Sigmoid colon (tissue), 6 donors: ENCODE measurements at regions not wholly inside any gene's neighbourhood (a gene's known extent, or its start where the extent isn't known, plus 50 kb on each side); places are given as distances from the start of the nearest gene placed in this dataset.
"Not testable (repeated sequence)": the region's sequence is repeated elsewhere in the genome, so short reads cannot be mapped to it uniquely, and the experiment has no call there.

Experiments
- DNase-seq: peaks from one replicate; pipeline ENCODE4 v3.0.0-alpha.2; 2019
- H3K27ac ChIP-seq, 4 donors: fragments of 200-600 bp; sonication (generic); one replicate each; pipeline ENCODE4 v1.5.1; 2016 to 2019; ENCODE audit warnings: mild to moderate bottlenecking in 1 of 4
- H3K27me3 ChIP-seq, 3 donors: fragments of 200-600 bp; sonication (generic); one replicate each; pipeline ENCODE4 v1.5.1; 2019; ENCODE audit warnings: mild to moderate bottlenecking in 1 of 3
- H3K36me3 ChIP-seq, 4 donors: fragments of 200-600 bp; sonication (generic); one replicate each; pipeline ENCODE4 v1.5.1; 2016 to 2019
- H3K4me1 ChIP-seq, 4 donors: fragments of 200-600 bp; sonication (generic); one replicate each; pipeline ENCODE4 v1.5.1; 2017 to 2019
- H3K4me3 ChIP-seq, 4 donors: fragments of 200-600 bp; sonication (generic); one replicate each; pipeline ENCODE4 v1.5.1; 2017 to 2019; ENCODE audit warnings: mild to moderate bottlenecking in 2 of 4, moderate library complexity in 1 of 4
- H3K9me3 ChIP-seq, 4 donors: fragments of 200-600 bp in 3 of 4; sonication (generic) in 3 of 4; one replicate each; pipeline versions ENCODE4 v1.5.1 to v1.6.1; 2013 to 2019
- EP300 ChIP-seq, 4 donors: sonication (generic); formaldehyde crosslinking; IDR thresholded peaks; one replicate each; pipeline ENCODE4 v1.6.1; 2017; ENCODE audit warnings: antibody characterized with exemption in 4 of 4
- POLR2A ChIP-seq, 2 donors: fragments of 450-650 bp; IDR thresholded peaks; one replicate each; pipeline ENCODE4 v1.6.1; 2016; ENCODE audit warnings: antibody characterized with exemption in 2 of 2, mild to moderate bottlenecking in 2 of 2, moderate library complexity in 2 of 2
- POLR2AphosphoS5 ChIP-seq, 4 donors: sonication (generic); formaldehyde crosslinking; IDR thresholded peaks; one replicate each; pipeline ENCODE4 v1.6.1; 2017; ENCODE audit warnings: antibody characterized with exemption in 4 of 4
- WGBS, 2 donors: extraction: QIAGEN DNeasy Blood & Tissue Kit; methylation state at CpG; one replicate each; pipeline ENCODE4 v1.1.7; 2013; 5-methylcytosine and 5-hydroxymethylcytosine counted together
- intact Hi-C: fragments of 100-400 bp; cut with DNase I; formaldehyde crosslinking; loops from one replicate; pipeline ENCODE4 v1.15.1; 2023
- TF ChIP-seq, protein P1 (sequence below), 4 experiments: fragments of 450-650 bp in 3 of 4; fragments of 200-600 bp in 1 of 4; IDR thresholded peaks; one replicate each; pipeline ENCODE4 v1.5.1; 2016 to 2019; ENCODE audit warnings: antibody characterized with exemption in 4 of 4, mild to moderate bottlenecking in 3 of 4, moderate library complexity in 2 of 4
- donor health status: healthy with polysubstance abuse.
- donor health status: healthy.

DNA sequence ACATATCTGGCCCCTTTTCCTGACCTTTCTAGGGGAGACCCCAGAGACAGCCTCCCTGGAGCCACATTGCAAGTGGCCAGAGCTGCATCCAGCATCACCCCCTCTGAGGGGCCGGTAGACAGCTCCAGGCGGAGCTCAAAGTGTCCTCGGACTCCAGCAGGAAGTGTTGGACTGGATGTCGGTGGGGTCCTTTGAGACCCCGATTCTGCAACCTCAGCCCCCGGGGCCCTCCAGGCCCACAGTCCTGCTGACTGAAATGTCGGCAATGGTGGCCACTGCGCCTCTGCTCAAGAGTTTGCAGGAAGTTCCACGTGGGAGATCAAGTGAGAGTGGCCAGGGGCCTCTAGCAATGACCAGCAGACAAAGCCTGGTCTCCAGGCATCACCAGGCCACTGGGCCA lies 115.9 kb upstream of the FOXD4L5 start:
- Histone ChIP-seq H3K36me3 (no peaks in the 10 kb centered on the region), H3K27me3 (no peaks in the 10 kb centered on the region), H3K4me1 (no peaks in the 10 kb centered on the region), H3K9me3 (peaks cover 0 to 5% (median 0%) of the 10 kb centered on the region in 4 donors), H3K4me3 (no peak overlapping the region), H3K27ac (no peak overlapping the region)
- intact Hi-C loops: no loop called here
- WGBS, 2 donors: 86 to 87% methylated on average over 9 of the region's 9 CpGs
- TF ChIP-seq EP300 (IDR thresholded peaks at IDR 0.05) (no peak), POLR2AphosphoS5 (IDR thresholded peaks at IDR 0.05) (no peak), POLR2A (IDR thresholded peaks at IDR 0.05) (no peak)
- TF ChIP-seq, protein P1, sequence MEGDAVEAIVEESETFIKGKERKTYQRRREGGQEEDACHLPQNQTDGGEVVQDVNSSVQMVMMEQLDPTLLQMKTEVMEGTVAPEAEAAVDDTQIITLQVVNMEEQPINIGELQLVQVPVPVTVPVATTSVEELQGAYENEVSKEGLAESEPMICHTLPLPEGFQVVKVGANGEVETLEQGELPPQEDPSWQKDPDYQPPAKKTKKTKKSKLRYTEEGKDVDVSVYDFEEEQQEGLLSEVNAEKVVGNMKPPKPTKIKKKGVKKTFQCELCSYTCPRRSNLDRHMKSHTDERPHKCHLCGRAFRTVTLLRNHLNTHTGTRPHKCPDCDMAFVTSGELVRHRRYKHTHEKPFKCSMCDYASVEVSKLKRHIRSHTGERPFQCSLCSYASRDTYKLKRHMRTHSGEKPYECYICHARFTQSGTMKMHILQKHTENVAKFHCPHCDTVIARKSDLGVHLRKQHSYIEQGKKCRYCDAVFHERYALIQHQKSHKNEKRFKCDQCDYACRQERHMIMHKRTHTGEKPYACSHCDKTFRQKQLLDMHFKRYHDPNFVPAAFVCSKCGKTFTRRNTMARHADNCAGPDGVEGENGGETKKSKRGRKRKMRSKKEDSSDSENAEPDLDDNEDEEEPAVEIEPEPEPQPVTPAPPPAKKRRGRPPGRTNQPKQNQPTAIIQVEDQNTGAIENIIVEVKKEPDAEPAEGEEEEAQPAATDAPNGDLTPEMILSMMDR (IDR thresholded peaks at IDR 0.05): no peak
- peak; percentile 52 for DNase-seq

DNA sequence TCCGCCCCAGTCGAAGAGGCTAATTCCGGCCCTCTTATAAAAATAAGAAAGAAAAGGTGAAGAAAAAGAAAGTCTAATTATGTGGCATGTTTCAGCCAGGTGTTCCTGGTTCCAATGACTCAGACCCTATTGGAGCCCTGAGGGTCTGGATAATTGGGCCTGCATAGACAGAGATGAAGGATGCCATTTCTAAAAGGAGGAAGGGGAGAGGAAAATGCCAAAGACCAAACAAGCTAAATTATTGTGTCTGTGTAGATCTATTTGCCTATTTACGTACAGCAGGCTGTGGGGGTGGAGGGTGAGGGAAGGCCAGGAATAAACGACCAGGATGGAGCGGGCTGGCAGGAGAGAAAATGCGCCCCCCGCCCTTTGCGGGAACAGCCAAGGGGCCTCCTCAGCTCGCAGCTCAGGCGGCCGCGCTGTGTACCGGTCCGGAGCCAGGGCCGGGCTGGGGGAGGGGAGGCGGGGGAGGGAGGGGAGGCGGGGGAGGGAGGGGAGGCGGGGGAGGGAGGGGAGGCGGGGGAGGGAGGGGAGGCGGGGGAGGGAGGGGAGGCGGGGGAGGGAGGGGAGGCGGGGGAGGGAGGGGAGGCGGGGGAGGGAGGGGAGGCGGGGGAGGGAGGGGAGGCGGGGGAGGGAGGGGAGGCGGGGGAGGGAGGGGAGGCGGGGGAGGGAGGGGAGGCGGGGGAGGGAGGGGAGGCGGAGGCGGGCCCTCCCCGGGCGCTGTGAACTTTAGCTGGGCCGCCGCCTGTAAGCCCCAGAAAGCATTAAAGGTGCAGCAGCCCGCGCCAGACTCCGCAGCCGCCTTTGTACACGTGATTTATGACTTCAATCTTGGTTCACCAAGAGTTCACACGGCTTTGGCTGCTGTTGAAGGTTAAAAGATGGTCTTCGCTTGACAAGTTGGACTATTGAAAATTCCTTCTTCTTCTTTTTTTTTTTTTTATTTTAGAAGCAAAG lies 113.0 kb upstream of the FOXD4L5 start:
- H3K27ac ChIP-seq, H3K9me3 ChIP-seq, H3K4me1 ChIP-seq, intact Hi-C loops, H3K36me3 ChIP-seq, H3K27me3 ChIP-seq, H3K4me3 ChIP-seq: not testable (repeated sequence)
- DNase-seq: peak; percentile 47
- 88 to 92% methylated on average over 28 to 30 of the region's 42 CpGs for WGBS, 2 donors

DNA sequence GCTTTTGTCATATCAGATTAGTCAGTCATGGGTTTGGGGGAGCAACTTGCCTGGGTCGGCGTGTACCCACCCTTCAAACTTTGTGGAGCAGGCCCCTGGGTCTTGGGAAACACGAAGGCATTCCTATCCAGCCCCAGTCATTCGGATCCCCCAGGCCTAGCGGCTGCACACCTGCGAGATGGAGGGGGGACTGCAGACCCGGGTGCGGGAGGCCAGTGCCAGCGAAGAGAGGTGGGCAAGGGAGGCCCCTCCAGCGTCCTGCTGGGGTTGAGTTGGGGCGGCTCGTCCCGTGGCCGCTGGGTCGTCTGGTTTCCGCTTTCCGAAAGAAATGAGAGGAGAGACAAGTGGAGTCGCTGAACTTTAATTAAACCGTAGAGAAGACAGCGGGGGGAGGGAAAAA lies 112.2 kb upstream of the FOXD4L5 start:
- H3K27me3 ChIP-seq, intact Hi-C loops, H3K4me3 ChIP-seq, H3K4me1 ChIP-seq, H3K9me3 ChIP-seq, H3K27ac ChIP-seq, H3K36me3 ChIP-seq: not testable (repeated sequence)
- 89 to 93% methylated on average over 20 of the region's 20 CpGs for WGBS, 2 donors
- peak; percentile 38 for DNase-seq

DNA sequence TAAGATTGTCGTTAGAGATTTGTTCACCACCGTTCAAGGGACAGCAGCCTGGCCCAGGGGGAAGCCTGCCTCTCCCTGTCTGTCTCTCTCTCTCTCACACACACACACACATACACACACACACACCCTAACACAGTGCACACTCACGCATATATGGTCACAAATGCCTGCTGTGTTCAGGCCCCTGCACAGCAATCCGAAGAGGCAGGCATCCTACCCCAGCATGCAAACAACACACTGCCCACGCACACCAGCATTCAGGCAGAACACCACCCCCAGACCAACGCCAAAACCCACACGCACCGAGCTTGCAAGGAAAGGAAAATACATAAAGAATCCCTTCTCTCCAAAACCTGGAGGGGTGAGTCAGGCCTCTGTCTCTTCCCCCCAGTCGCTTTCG lies 111.6 kb upstream of the FOXD4L5 start:
- H3K4me1 ChIP-seq, H3K27ac ChIP-seq, H3K27me3 ChIP-seq, DNase-seq, H3K36me3 ChIP-seq, H3K4me3 ChIP-seq, intact Hi-C loops, H3K9me3 ChIP-seq: not testable (repeated sequence)
- 73 to 87% methylated on average over 9 of the region's 10 CpGs for whole genome bisulfite sequencing, 2 donors

DNA sequence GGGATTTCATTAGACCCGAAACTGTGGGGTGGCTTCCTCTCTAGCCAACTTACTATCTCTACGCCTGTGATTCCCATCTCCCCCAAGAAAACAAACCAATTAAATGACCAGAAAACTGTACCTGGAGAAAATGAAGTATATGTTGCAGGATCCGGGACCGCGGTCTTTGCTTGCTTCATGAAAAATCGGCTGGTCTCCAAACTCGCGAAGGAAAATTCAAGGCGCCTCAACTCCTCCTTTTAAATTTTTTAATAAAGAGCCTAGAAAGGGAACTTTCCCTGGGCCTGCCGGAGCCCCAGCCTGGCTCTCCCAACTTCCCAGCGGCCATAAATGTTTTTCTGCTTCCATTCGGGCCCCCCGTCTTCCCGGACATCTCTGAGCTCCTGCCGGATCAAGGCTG lies 110.8 kb upstream of the FOXD4L5 start:
- intact Hi-C loops, H3K4me3 ChIP-seq, H3K36me3 ChIP-seq, H3K9me3 ChIP-seq, H3K27me3 ChIP-seq, H3K4me1 ChIP-seq: not testable (repeated sequence)
- peak overlapping the region in 1 of 4 donors; percentile 42 for H3K27ac ChIP-seq
- DNase-seq: peak; percentile 34
- WGBS, 2 donors: 90 to 91% methylated on average over 14 of the region's 15 CpGs

DNA sequence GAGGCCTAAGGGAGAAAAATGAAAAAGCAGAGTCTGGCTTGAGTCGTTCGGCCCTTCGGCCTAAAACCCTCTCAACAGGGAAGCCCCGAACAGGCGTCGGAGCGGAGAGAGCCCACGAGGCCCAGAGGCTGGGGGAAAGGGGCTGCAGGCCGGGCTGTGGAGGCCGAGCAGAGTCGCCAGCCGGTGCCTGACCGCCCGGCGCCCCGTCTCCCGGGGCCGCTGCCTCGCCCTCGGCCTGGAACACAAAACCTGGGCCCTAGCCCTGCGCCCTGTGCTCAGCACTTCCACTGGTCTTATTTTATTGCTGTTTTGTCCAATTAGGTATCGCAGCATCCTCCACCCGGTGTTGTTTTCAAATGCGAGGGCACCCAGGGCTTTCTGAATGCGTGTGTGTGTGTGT lies 110.1 kb upstream of the FOXD4L5 start:
- H3K9me3 ChIP-seq, H3K36me3 ChIP-seq, H3K4me1 ChIP-seq, H3K27me3 ChIP-seq, intact Hi-C loops, H3K4me3 ChIP-seq, H3K27ac ChIP-seq: not testable (repeated sequence)
- peak; percentile 20 for DNase-seq
- 89% methylated on average over 20 to 23 of the region's 25 CpGs for WGBS, 2 donors

DNA sequence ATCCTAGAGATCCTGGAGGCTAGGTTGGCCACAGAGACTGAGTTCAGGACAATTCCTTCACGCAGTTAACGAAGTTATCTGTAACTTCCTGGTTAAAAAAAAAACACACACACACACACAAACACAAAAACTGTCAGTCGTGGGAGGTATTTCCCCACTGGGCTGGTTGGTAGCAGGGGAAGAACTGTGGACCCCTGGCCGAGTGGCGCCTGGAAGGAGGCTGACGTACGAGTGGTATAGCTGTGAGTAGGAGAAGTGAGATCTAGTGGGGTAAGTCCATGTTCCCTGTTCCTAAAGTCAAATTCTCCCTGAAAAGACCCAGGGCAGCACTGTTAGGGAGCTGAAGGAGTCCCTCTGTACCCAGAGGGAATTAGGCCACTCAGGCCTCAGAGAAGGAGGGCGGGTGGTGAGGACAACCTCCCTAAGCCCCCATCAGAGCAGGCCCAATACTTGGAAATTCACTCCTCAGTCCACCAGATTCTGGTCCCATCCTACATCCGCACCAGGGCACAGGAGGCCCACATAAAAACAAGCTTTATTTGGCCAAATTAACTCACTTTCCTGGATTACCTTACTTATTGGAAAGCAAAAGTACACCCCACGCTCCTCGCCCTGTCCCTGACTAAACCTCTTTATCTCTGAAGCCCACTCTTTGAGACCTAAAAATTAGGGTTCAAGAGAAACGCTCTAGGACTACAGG lies 108.3 kb upstream of the FOXD4L5 start:
- DNase-seq: peak; percentile 14
- H3K4me3 ChIP-seq, H3K27ac ChIP-seq, H3K4me1 ChIP-seq, H3K9me3 ChIP-seq, H3K36me3 ChIP-seq, H3K27me3 ChIP-seq, intact Hi-C loops: not testable (repeated sequence)
- WGBS, 2 donors: 82 to 84% methylated on average over 12 of the region's 12 CpGs

DNA sequence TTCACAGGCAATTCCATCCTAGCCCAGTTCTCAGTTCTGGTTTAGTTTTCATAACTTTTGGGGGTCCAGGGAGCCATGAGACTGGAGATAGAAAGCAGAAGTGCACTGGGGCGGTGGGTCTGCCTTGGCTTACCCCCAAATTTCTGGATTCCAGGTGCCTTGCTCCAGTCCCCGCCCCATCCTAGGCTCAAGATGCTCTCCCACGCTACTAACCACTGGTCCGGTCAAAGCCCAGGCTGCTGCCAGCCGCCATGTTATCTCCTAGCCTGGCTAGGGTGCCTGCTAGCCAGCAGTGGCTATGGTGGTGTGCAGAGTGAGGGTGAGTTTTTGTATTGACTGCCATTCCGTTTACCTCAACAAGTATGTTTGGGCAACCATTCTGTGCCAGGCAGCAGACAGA lies 107.6 kb upstream of the FOXD4L5 start:
- H3K4me3 ChIP-seq, H3K27ac ChIP-seq, intact Hi-C loops, H3K27me3 ChIP-seq, H3K4me1 ChIP-seq, H3K36me3 ChIP-seq, H3K9me3 ChIP-seq: not testable (repeated sequence)
- peak; percentile 4 for DNase-seq
- WGBS, 2 donors: 75 to 76% methylated on average over 5 of the region's 6 CpGs

DNA sequence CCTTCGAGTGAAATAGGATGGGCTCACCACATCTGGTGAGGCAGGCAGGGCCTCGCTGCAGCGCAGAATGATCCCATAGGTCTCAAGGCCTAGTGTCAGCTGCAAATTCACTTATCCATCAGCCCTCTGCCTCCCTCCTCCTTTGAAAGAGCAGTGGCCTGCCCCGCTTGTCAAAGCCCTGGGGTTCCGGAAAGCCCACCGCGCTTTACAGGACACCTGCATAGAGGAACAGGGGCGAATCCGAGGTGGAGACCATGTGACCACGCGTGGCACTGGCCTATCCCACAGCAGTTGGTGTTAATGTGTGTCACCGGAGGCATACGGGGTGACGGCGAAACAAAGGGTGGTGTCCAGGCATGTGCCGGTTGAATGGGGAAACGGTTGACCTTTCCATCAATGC lies 104.7 kb upstream of the FOXD4L5 start:
- 89 to 92% methylated on average over 17 of the region's 17 CpGs for WGBS, 2 donors
- H3K9me3 ChIP-seq, H3K27me3 ChIP-seq, H3K4me3 ChIP-seq, H3K36me3 ChIP-seq, H3K27ac ChIP-seq, H3K4me1 ChIP-seq, intact Hi-C loops: not testable (repeated sequence)
- peak; percentile 38 for DNase-seq

DNA sequence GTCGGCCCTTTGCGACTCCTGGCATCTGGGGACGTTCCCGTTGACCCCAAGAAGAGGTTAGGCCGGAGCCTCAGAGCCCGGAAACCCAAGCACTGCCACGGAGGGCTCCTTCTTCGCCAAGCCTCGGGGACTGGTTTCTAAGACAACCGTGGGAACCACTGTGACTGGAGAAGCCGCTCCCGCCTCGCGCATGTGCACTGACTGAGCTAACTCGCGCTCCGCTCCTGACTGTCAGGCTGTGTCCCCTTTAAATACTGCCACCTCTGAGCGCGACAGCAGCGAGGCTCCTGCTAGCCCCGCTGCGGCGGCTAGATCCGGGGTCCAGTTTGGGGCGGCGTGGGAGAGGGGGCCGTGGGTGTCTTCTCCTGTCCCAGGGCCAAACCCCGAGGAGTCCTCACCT lies 104.2 kb upstream of the FOXD4L5 start:
- H3K36me3 ChIP-seq, H3K27ac ChIP-seq, H3K9me3 ChIP-seq, H3K27me3 ChIP-seq, H3K4me1 ChIP-seq, intact Hi-C loops, H3K4me3 ChIP-seq: not testable (repeated sequence)
- DNase-seq: peak; percentile 38
- 94% methylated on average over 28 of the region's 28 CpGs for WGBS, 2 donors
